SK-N-SH treated with all-trans-retinoic acid at 6 μM for 48 hours (cell line): ENCODE measurements at regions not wholly inside any gene's neighbourhood (a gene's known extent, or its start where the extent isn't known, plus 50 kb on each side); places are given as distances from the start of the nearest gene placed in this dataset.
A peak's percentile ranks its signal among the peaks of the same experiment; 100 is the strongest.

Experiments used
- ATAC-seq: fragments of 200-7000 bp; cut with Tn5 transposase; 3 replicates; pipeline ENCODE4 v1.9.1; 2020; ENCODE audit warnings: mild to moderate bottlenecking, moderate library complexity
- ARNTL ChIP-seq: fragments of 450-650 bp; formaldehyde crosslinking; IDR thresholded peaks from 2 replicates; pipeline ENCODE4 v1.5.0; 2020; ENCODE audit warnings: low read depth, mild to moderate bottlenecking, moderate library complexity, borderline replicate concordance
- BACH2 ChIP-seq: fragments of 250-450 bp; sonication (Bioruptor Pico); IDR thresholded peaks from 2 replicates; pipeline ENCODE4 v1.9.0; 2021; ENCODE audit warnings: mild to moderate bottlenecking, borderline replicate concordance
- CSDC2 ChIP-seq: fragments of 250-450 bp; sonication (Bioruptor Pico); IDR thresholded peaks from 2 replicates; pipeline ENCODE4 v1.5.0; 2020; ENCODE audit warnings: mild to moderate bottlenecking, moderate library complexity
- ESRRG ChIP-seq: fragments of 250-450 bp; sonication (Bioruptor Pico); IDR thresholded peaks from 2 replicates; pipeline ENCODE4 v1.6.1; 2021; ENCODE audit warnings: mild to moderate bottlenecking
- ISL1 ChIP-seq: fragments of 250-450 bp; sonication (Bioruptor Pico); IDR thresholded peaks from 2 replicates; pipeline ENCODE4 v2.1.2; 2022; ENCODE audit warnings: mild to moderate bottlenecking, moderate library complexity
- OSR1 ChIP-seq: fragments of 250-450 bp; sonication (Bioruptor Pico); IDR thresholded peaks from 2 replicates; pipeline ENCODE4 v1.8.0; 2022; ENCODE audit warnings: moderate library complexity, mild to moderate bottlenecking, inconsistent platforms
- POU6F1 ChIP-seq: fragments of 250-450 bp; sonication (Bioruptor Pico); IDR thresholded peaks from 2 replicates; pipeline ENCODE4 v1.8.0; 2021; ENCODE audit warnings: low read depth, mild to moderate bottlenecking, moderate library complexity, borderline replicate concordance
- SNAI2 ChIP-seq: fragments of 250-450 bp; sonication (Bioruptor Pico); IDR thresholded peaks from 2 replicates; pipeline ENCODE4 v1.5.0; 2020; ENCODE audit warnings: mild to moderate bottlenecking, moderate library complexity
- TCF4 ChIP-seq: fragments of 250-450 bp; sonication (Bioruptor Pico); IDR thresholded peaks from 2 replicates; pipeline ENCODE4 v1.8.0; 2021; ENCODE audit warnings: mild to moderate bottlenecking, moderate library complexity, borderline replicate concordance
- TOX ChIP-seq: fragments of 250-450 bp; sonication (Bioruptor Pico); IDR thresholded peaks from 2 replicates; pipeline ENCODE4 v1.8.0; 2021; ENCODE audit warnings: mild to moderate bottlenecking, moderate library complexity, borderline replicate concordance
- ZC3H10 ChIP-seq: fragments of 250-450 bp; sonication (Bioruptor Pico); IDR thresholded peaks from 2 replicates; pipeline ENCODE4 v1.5.1; 2021; ENCODE audit warnings: mild to moderate bottlenecking, moderate library complexity
- ZFP3 ChIP-seq: fragments of 250-450 bp; sonication (Bioruptor Pico); IDR thresholded peaks from 2 replicates; pipeline ENCODE4 v1.5.0; 2020; ENCODE audit warnings: mild to moderate bottlenecking, moderate library complexity
- ZFP30 ChIP-seq: fragments of 450-650 bp; formaldehyde crosslinking; IDR thresholded peaks from 2 replicates; pipeline ENCODE4 v1.5.0; 2022; ENCODE audit warnings: mild to moderate bottlenecking, moderate library complexity
- ZNF565 ChIP-seq: fragments of 450-650 bp; formaldehyde crosslinking; conservative IDR thresholded peaks from 2 replicates; pipeline ENCODE4 v1.5.0; 2020; ENCODE audit warnings: low read depth, mild to moderate bottlenecking, moderate library complexity
- ZNF70 ChIP-seq: fragments of 450-650 bp; formaldehyde crosslinking; IDR thresholded peaks from 2 replicates; pipeline ENCODE4 v1.5.0; 2020; ENCODE audit warnings: mild to moderate bottlenecking, moderate library complexity
- TF ChIP-seq, protein P1 (sequence below): fragments of 250-450 bp; sonication (Bioruptor Pico); IDR thresholded peaks from 2 replicates; pipeline ENCODE4 v1.5.1; 2021; ENCODE audit warnings: mild to moderate bottlenecking, moderate library complexity
- TF ChIP-seq, protein P2 (sequence below): fragments of 250-450 bp; sonication (Bioruptor Pico); IDR thresholded peaks from 2 replicates; pipeline ENCODE4 v1.8.0; 2020; ENCODE audit warnings: mild to moderate bottlenecking, moderate library complexity, borderline replicate concordance
- TF ChIP-seq, protein P3 (sequence below): fragments of 250-450 bp; sonication (Bioruptor Pico); IDR thresholded peaks from 2 replicates; pipeline ENCODE4 v1.5.0; 2020; ENCODE audit warnings: mild to moderate bottlenecking, moderate library complexity

GRCh38 chr14:61213191-61213621 lies 67.9 kb downstream of the TMEM30B start:
- ATAC-seq: peak; percentile 65
- TF ChIP-seq, protein P1, sequence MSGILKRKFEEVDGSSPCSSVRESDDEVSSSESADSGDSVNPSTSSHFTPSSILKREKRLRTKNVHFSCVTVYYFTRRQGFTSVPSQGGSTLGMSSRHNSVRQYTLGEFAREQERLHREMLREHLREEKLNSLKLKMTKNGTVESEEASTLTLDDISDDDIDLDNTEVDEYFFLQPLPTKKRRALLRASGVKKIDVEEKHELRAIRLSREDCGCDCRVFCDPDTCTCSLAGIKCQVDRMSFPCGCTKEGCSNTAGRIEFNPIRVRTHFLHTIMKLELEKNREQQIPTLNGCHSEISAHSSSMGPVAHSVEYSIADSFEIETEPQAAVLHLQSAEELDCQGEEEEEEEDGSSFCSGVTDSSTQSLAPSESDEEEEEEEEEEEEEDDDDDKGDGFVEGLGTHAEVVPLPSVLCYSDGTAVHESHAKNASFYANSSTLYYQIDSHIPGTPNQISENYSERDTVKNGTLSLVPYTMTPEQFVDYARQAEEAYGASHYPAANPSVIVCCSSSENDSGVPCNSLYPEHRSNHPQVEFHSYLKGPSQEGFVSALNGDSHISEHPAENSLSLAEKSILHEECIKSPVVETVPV (CRISPR knock-in tag): no peak
- TF ChIP-seq ZFP3 (CRISPR knock-in tag) (no peak), ISL1 (no peak), POU6F1 (no peak), CSDC2 (CRISPR knock-in tag) (no peak), ESRRG (CRISPR knock-in tag) (no peak)

DNA sequence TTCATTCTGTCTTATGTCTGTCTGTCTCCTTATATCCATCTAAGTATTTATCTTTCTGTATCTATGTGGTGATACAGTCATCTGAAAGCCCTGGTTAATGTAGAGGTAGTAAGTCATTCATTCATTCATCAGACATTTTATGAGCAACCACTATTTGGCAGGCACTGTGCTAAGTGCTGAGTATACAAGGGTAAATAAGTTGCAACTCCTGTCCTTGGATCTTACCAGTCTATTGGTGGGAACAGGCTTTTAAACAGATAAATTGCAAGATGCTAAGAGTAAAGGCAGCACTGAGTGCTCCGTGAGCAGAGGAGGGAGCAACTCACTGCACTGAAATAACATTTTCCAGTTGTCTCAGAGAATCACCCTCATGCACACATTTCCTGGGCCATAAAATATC lies 68.6 kb downstream of the TMEM30B start:
- no peak for TF ChIP-seq TOX (CRISPR knock-in tag)
- no peak for TF ChIP-seq ZFP30
- no peak for TF ChIP-seq ESRRG (CRISPR knock-in tag)
- no peak for TF ChIP-seq ARNTL (CRISPR knock-in tag)
- TF ChIP-seq OSR1: no peak
- ATAC-seq: peak; percentile 36; the same call in 2 of the 3 replicates

DNA sequence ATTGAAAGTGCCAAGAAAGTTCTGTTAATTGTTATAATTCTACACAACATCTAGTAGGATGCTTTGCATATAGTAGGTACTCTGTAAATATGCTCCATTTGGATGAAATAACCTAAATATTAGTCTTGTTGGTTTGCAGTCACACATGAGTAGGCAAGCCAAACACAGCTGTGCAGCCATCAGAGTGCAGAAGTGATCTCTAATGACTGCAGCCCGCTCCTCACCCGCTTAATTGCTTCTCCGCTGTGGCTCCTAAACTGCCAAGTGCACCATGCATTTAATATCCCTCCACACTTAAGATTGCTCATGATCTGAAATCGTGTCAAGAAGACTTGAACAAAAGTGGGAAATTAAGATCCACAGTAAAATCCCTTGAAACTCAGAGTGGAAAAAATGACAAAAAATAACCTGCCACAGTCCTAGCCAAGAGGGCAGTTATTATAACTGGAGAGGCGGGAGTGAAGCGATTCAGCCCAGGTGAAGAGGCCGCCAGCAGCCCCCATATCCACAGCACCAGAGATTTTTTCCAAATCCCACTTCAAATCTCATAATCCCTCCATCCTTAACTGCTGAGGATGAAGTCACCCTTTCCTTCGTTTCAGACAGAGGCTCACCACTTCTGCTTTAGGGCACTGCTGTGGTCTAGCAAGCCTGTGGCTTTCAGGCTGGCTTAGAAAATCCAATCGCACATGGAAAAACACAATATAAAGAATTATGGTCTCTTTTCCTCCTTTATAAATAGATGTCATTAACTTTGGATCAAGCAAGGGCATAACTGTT lies 69.5 kb downstream of the TMEM30B start:
- TF ChIP-seq SNAI2 (CRISPR knock-in tag): no peak
- TF ChIP-seq ZFP30: no peak
- TF ChIP-seq ZC3H10 (CRISPR knock-in tag): no peak
- no peak for TF ChIP-seq OSR1
- no peak for TF ChIP-seq ZNF565 (CRISPR knock-in tag)
- TF ChIP-seq ZFP3 (CRISPR knock-in tag): no peak
- TF ChIP-seq POU6F1: no peak
- TF ChIP-seq ESRRG (CRISPR knock-in tag): no peak
- TF ChIP-seq CSDC2 (CRISPR knock-in tag): no peak
- TF ChIP-seq BACH2 (CRISPR knock-in tag): no peak
- TF ChIP-seq ARNTL (CRISPR knock-in tag): no peak
- no peak for TF ChIP-seq ZNF70 (CRISPR knock-in tag)
- TF ChIP-seq, protein P2, sequence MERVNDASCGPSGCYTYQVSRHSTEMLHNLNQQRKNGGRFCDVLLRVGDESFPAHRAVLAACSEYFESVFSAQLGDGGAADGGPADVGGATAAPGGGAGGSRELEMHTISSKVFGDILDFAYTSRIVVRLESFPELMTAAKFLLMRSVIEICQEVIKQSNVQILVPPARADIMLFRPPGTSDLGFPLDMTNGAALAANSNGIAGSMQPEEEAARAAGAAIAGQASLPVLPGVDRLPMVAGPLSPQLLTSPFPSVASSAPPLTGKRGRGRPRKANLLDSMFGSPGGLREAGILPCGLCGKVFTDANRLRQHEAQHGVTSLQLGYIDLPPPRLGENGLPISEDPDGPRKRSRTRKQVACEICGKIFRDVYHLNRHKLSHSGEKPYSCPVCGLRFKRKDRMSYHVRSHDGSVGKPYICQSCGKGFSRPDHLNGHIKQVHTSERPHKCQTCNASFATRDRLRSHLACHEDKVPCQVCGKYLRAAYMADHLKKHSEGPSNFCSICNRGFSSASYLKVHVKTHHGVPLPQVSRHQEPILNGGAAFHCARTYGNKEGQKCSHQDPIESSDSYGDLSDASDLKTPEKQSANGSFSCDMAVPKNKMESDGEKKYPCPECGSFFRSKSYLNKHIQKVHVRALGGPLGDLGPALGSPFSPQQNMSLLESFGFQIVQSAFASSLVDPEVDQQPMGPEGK: no peak
- no peak for TF ChIP-seq TOX (CRISPR knock-in tag)
- TF ChIP-seq, protein P3, sequence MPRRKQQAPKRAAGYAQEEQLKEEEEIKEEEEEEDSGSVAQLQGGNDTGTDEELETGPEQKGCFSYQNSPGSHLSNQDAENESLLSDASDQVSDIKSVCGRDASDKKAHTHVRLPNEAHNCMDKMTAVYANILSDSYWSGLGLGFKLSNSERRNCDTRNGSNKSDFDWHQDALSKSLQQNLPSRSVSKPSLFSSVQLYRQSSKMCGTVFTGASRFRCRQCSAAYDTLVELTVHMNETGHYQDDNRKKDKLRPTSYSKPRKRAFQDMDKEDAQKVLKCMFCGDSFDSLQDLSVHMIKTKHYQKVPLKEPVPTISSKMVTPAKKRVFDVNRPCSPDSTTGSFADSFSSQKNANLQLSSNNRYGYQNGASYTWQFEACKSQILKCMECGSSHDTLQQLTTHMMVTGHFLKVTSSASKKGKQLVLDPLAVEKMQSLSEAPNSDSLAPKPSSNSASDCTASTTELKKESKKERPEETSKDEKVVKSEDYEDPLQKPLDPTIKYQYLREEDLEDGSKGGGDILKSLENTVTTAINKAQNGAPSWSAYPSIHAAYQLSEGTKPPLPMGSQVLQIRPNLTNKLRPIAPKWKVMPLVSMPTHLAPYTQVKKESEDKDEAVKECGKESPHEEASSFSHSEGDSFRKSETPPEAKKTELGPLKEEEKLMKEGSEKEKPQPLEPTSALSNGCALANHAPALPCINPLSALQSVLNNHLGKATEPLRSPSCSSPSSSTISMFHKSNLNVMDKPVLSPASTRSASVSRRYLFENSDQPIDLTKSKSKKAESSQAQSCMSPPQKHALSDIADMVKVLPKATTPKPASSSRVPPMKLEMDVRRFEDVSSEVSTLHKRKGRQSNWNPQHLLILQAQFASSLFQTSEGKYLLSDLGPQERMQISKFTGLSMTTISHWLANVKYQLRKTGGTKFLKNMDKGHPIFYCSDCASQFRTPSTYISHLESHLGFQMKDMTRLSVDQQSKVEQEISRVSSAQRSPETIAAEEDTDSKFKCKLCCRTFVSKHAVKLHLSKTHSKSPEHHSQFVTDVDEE (CRISPR knock-in tag): no peak
- TF ChIP-seq TCF4 (CRISPR knock-in tag): no peak
- ATAC-seq: no peak
